ENCODE measurements at regions not wholly inside any gene's neighbourhood (a gene's known extent, or its start where the extent isn't known, plus 50 kb on each side); places are given as distances from the start of the nearest gene placed in this dataset.

DNA sequence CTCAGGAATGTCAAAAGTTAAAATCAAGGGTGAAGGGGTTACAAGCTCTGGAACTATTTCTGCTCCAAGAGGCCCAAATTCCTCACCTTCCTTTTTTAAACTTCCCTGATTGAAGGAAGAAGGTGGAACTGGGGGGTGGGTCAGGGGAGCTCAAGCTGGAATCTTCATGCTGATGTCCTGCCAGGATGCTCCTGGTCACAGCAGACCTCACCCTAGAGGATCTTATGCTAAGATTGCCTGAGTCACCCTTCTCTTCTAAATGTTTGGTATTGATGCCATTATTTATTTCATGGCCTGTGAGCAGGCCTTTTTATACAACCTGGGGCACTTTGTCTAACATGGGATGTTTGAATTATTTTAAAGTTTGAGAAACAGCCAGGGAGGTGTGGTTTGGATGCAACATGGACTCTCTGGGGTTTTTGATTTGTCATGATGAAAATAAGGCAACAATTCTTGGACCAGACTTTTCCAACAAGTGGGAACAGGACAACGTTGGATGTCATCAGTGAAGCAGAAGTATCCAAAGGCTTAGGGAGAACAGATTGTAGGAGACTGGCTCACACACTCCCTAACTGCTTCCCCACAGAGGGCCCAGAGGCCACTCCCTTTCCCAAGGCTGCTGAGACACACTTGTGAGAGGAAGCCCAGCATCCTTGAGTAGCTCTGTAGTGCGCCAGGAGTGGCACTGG lies 420.2 kb upstream of the MEX3C start:
- H3K27ac ChIP-seq, result no peak overlapping the region
- H3K4me3 ChIP-seq (ENCODE audit: low read depth, low read length), result no peak overlapping the region
- no peak for DNase-seq
- TF ChIP-seq, protein P1, sequence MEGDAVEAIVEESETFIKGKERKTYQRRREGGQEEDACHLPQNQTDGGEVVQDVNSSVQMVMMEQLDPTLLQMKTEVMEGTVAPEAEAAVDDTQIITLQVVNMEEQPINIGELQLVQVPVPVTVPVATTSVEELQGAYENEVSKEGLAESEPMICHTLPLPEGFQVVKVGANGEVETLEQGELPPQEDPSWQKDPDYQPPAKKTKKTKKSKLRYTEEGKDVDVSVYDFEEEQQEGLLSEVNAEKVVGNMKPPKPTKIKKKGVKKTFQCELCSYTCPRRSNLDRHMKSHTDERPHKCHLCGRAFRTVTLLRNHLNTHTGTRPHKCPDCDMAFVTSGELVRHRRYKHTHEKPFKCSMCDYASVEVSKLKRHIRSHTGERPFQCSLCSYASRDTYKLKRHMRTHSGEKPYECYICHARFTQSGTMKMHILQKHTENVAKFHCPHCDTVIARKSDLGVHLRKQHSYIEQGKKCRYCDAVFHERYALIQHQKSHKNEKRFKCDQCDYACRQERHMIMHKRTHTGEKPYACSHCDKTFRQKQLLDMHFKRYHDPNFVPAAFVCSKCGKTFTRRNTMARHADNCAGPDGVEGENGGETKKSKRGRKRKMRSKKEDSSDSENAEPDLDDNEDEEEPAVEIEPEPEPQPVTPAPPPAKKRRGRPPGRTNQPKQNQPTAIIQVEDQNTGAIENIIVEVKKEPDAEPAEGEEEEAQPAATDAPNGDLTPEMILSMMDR (IDR thresholded peaks at IDR 0.05; ENCODE audit: low read depth, low read length, missing control alignments), result no peak
- no peaks in the 10 kb centered on the region for H3K36me3 ChIP-seq (replicated peaks)
- no peaks in the 10 kb centered on the region for H3K27me3 ChIP-seq (replicated peaks)
- in situ Hi-C loops (cut with HindIII; ENCODE audit: low pct_ligation_motif_present, low sequenced_read_pairs), result no loop called here

- H3K36me3 ChIP-seq (replicated peaks), result no peaks in the 10 kb centered on the region
- no peak overlapping the region for H3K4me3 ChIP-seq (ENCODE audit: low read depth, low read length)
- no peak for DNase-seq
- H3K27me3 ChIP-seq (replicated peaks), result no peaks in the 10 kb centered on the region
- H3K27ac ChIP-seq, result no peak overlapping the region
- TF ChIP-seq, protein P1 (IDR thresholded peaks at IDR 0.05; ENCODE audit: low read depth, low read length, missing control alignments), result no peak
- in situ Hi-C loops (cut with HindIII; ENCODE audit: low pct_ligation_motif_present, low sequenced_read_pairs), result no loop called here
Measured at GRCh38 chr18:51619283-51619682, 421.8 kb upstream of the MEX3C start.

GRCh38 chr18:51621113-51621863 lies 423.8 kb upstream of the MEX3C start:
- Histone ChIP-seq H3K4me3 (ENCODE audit: low read depth, low read length) (no peak overlapping the region), H3K27me3 (replicated peaks) (no peaks in the 10 kb centered on the region), H3K36me3 (replicated peaks) (no peaks in the 10 kb centered on the region), H3K27ac (no peak overlapping the region)
- peak; percentile 28 for DNase-seq
- TF ChIP-seq, protein P1 (IDR thresholded peaks at IDR 0.05; ENCODE audit: low read depth, low read length, missing control alignments), result peak; percentile 78
- in situ Hi-C loops (cut with HindIII; ENCODE audit: low pct_ligation_motif_present, low sequenced_read_pairs), result no loop called here

DNA sequence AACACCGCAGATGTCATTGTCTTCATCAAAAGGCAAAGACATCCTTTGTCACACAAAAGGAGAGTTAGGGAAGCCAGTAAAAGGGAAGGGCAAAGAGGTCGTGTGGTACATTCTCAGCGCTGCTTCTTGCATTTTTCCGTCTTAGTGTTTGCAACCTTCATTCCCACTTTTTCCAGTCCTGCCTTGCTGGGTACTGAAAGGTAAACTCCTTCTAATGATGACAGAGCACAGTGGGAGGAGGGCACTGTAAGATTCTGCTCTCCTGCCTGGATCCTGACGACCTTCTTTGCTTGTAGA lies 424.3 kb upstream of the MEX3C start:
- H3K36me3 ChIP-seq (replicated peaks), result no peaks in the 10 kb centered on the region
- H3K27me3 ChIP-seq (replicated peaks), result no peaks in the 10 kb centered on the region
- no peak for DNase-seq
- no peak overlapping the region for H3K27ac ChIP-seq
- in situ Hi-C loops (cut with HindIII; ENCODE audit: low pct_ligation_motif_present, low sequenced_read_pairs), result no loop called here
- TF ChIP-seq, protein P1 (IDR thresholded peaks at IDR 0.05; ENCODE audit: low read depth, low read length, missing control alignments), result no peak
- no peak overlapping the region for H3K4me3 ChIP-seq (ENCODE audit: low read depth, low read length)

- Histone ChIP-seq H3K27ac (no peak overlapping the region), H3K27me3 (replicated peaks) (no peaks in the 10 kb centered on the region), H3K36me3 (replicated peaks) (no peaks in the 10 kb centered on the region), H3K4me3 (ENCODE audit: low read depth, low read length) (no peak overlapping the region)
- TF ChIP-seq, protein P1 (IDR thresholded peaks at IDR 0.05; ENCODE audit: low read depth, low read length, missing control alignments), result no peak
- no peak for DNase-seq
- in situ Hi-C loops (cut with HindIII; ENCODE audit: low pct_ligation_motif_present, low sequenced_read_pairs), result no loop called here
Measured at GRCh38 chr18:51622702-51623101, 425.2 kb upstream of the MEX3C start.

Measured in brain microvascular endothelial cell (primary cell).